SK-N-SH (cell line): ENCODE measurements at regions not wholly inside any gene's neighbourhood (a gene's known extent, or its start where the extent isn't known, plus 50 kb on each side); places are given as distances from the start of the nearest gene placed in this dataset.

ENCODE experiments used
- EP300 ChIP-seq, 2 experiments: IDR thresholded peaks; 2 replicates each; pipeline versions ENCODE4 v1.4.0 to v1.6.1; 2012; ENCODE audit warnings: borderline replicate concordance in 1 of 2, low read depth in 1 of 2, low read length in 1 of 2
- EZH2phosphoT487 ChIP-seq: fragments of 200-600 bp; sonication (generic); IDR thresholded peaks from 2 replicates; pipeline ENCODE4 v1.6.1; 2017; ENCODE audit warnings: low read depth, mixed run types, mild to moderate bottlenecking, antibody characterized with exemption, moderate library complexity, borderline replicate concordance
- JUND ChIP-seq: IDR thresholded peaks from 2 replicates; pipeline ENCODE4 v1.4.0; 2012
- NRF1 ChIP-seq: IDR thresholded peaks from 2 replicates; pipeline ENCODE4 v1.6.1; 2012; ENCODE audit warnings: low read depth, mild to moderate bottlenecking, low read length
- POLR2AphosphoS5 ChIP-seq: IDR thresholded peaks from 2 replicates; pipeline ENCODE4 v1.6.1; 2012; ENCODE audit warnings: low read depth, low read length
- RCOR1 ChIP-seq: fragments of 150-350 bp; IDR thresholded peaks from 2 replicates; pipeline ENCODE4 v1.6.1; 2017; ENCODE audit warnings: antibody characterized with exemption, low read length
- TF ChIP-seq, protein P1 (sequence below): fragments of 200-600 bp; sonication (generic); IDR thresholded peaks from 2 replicates; pipeline ENCODE4 v1.6.1; 2017; ENCODE audit warnings: antibody characterized with exemption, mild to moderate bottlenecking, moderate library complexity

GRCh38 chr21:19275065-19275464 is 871.5 kb upstream of the TMPRSS15 start:
- TF ChIP-seq, protein P1, sequence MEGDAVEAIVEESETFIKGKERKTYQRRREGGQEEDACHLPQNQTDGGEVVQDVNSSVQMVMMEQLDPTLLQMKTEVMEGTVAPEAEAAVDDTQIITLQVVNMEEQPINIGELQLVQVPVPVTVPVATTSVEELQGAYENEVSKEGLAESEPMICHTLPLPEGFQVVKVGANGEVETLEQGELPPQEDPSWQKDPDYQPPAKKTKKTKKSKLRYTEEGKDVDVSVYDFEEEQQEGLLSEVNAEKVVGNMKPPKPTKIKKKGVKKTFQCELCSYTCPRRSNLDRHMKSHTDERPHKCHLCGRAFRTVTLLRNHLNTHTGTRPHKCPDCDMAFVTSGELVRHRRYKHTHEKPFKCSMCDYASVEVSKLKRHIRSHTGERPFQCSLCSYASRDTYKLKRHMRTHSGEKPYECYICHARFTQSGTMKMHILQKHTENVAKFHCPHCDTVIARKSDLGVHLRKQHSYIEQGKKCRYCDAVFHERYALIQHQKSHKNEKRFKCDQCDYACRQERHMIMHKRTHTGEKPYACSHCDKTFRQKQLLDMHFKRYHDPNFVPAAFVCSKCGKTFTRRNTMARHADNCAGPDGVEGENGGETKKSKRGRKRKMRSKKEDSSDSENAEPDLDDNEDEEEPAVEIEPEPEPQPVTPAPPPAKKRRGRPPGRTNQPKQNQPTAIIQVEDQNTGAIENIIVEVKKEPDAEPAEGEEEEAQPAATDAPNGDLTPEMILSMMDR, result no peak
- no peak for TF ChIP-seq JUND
- TF ChIP-seq POLR2AphosphoS5, result no peak
- no peak for TF ChIP-seq EP300 (IDR thresholded peaks at IDR 0.05; ENCODE audit: borderline replicate concordance in 1 of 2, low read depth in 1 of 2, low read length in 1 of 2)
- no peak for TF ChIP-seq EZH2phosphoT487
- TF ChIP-seq RCOR1, result no peak
- TF ChIP-seq NRF1, result no peak
